PFSK-1 (cell line): ENCODE measurements at regions not wholly inside any gene's neighbourhood (a gene's known extent, or its start where the extent isn't known, plus 50 kb on each side); places are given as distances from the start of the nearest gene placed in this dataset.

ENCODE experiments used
- SIN3A ChIP-seq: IDR thresholded peaks from 2 replicates; pipeline ENCODE4 v1.6.1; 2012; ENCODE audit warnings: mild to moderate bottlenecking, low read length, moderate library complexity, borderline replicate concordance; ENCODE audit not compliant: insufficient read depth
- TF ChIP-seq, protein P1 (sequence below), 2 experiments: IDR thresholded peaks; 2 replicates each; pipeline versions ENCODE4 v1.6.1 to v1.8.0; 2011 to 2012; ENCODE audit warnings: low read depth in 2 of 2, low read length in 2 of 2, control low read depth in 1 of 2, inconsistent platforms in 1 of 2, mild to moderate bottlenecking in 1 of 2, moderate library complexity in 1 of 2; ENCODE audit not compliant: insufficient read depth in 1 of 2

GRCh38 chr18:1002653-1003178 is 98.0 kb downstream of the ADCYAP1 start:
- TF ChIP-seq, protein P1, sequence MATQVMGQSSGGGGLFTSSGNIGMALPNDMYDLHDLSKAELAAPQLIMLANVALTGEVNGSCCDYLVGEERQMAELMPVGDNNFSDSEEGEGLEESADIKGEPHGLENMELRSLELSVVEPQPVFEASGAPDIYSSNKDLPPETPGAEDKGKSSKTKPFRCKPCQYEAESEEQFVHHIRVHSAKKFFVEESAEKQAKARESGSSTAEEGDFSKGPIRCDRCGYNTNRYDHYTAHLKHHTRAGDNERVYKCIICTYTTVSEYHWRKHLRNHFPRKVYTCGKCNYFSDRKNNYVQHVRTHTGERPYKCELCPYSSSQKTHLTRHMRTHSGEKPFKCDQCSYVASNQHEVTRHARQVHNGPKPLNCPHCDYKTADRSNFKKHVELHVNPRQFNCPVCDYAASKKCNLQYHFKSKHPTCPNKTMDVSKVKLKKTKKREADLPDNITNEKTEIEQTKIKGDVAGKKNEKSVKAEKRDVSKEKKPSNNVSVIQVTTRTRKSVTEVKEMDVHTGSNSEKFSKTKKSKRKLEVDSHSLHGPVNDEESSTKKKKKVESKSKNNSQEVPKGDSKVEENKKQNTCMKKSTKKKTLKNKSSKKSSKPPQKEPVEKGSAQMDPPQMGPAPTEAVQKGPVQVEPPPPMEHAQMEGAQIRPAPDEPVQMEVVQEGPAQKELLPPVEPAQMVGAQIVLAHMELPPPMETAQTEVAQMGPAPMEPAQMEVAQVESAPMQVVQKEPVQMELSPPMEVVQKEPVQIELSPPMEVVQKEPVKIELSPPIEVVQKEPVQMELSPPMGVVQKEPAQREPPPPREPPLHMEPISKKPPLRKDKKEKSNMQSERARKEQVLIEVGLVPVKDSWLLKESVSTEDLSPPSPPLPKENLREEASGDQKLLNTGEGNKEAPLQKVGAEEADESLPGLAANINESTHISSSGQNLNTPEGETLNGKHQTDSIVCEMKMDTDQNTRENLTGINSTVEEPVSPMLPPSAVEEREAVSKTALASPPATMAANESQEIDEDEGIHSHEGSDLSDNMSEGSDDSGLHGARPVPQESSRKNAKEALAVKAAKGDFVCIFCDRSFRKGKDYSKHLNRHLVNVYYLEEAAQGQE (IDR thresholded peaks at IDR 0.05; ENCODE audit: insufficient read depth in 1 of 2, low read depth in 2 of 2, low read length in 2 of 2): no peak
- TF ChIP-seq SIN3A: no peak
